Transverse colon (tissue), 4 donors: ENCODE measurements at regions not wholly inside any gene's neighbourhood (a gene's known extent, or its start where the extent isn't known, plus 50 kb on each side); places are given as distances from the start of the nearest gene placed in this dataset.

ENCODE experiments used
- DNase-seq: peaks from one replicate; pipeline ENCODE4 v3.0.0-alpha.2; 2019
- H3K27ac ChIP-seq, 4 donors: fragments of 200-600 bp; sonication (generic); 2 replicates each; pipeline ENCODE4 v1.5.1; 2016 to 2018; ENCODE audit warnings: inconsistent platforms in 4 of 4
- H3K27me3 ChIP-seq: fragments of 200-600 bp; sonication (generic); 2 replicates; pipeline ENCODE4 v1.5.1; 2017; ENCODE audit warnings: inconsistent platforms
- H3K36me3 ChIP-seq, 4 donors: fragments of 200-600 bp; sonication (generic); 2 replicates each; pipeline ENCODE4 v1.5.1; 2017 to 2019; ENCODE audit warnings: inconsistent platforms in 4 of 4
- H3K4me1 ChIP-seq, 4 donors: fragments of 200-600 bp; sonication (generic); 2 replicates each; pipeline ENCODE4 v1.5.1; 2017 to 2020; ENCODE audit warnings: inconsistent platforms in 4 of 4
- H3K4me3 ChIP-seq, 4 donors: fragments of 200-600 bp; sonication (generic); 1 replicate in 1 of 4; 2 replicates in 3 of 4; pipeline versions ENCODE4 v1.5.1 to v1.6.1; 2017 to 2019; ENCODE audit warnings: inconsistent platforms in 4 of 4
- H3K9me3 ChIP-seq, 2 donors: fragments of 200-600 bp; sonication (generic); 2 replicates each; pipeline ENCODE4 v1.5.1; 2017 to 2019; ENCODE audit warnings: inconsistent platforms in 2 of 2
- EP300 ChIP-seq: sonication (generic); formaldehyde crosslinking; IDR thresholded peaks from one replicate; pipeline ENCODE4 v1.6.1; 2017; ENCODE audit warnings: antibody characterized with exemption, low read depth
- POLR2A ChIP-seq: fragments of 450-650 bp; IDR thresholded peaks from one replicate; pipeline ENCODE4 v1.6.1; 2016; ENCODE audit warnings: antibody characterized with exemption, mild to moderate bottlenecking, moderate library complexity
- POLR2AphosphoS5 ChIP-seq, 3 donors: sonication (generic); formaldehyde crosslinking; IDR thresholded peaks; one replicate each; pipeline ENCODE4 v1.6.1; 2016; ENCODE audit warnings: antibody characterized with exemption in 3 of 3
- WGBS, 2 donors: methylation state at CpG; one replicate each; pipeline ENCODE4 v1.1.5; 2018; ENCODE audit warnings: low coverage in 1 of 2; 5-methylcytosine and 5-hydroxymethylcytosine counted together
- in situ Hi-C, 4 donors: fragments of 200-750 bp; cut with MboI; loops; one replicate each; pipeline versions ENCODE4 v1.15.0 to v1.15.1; 2017; ENCODE audit warnings: low sequenced_read_pairs in 3 of 4, low pct_ligation_motif_present in 1 of 4, low pct_unique_long_range_greater_than_20kb in 1 of 4
- intact Hi-C: fragments of 100-400 bp; cut with DNase I; formaldehyde crosslinking; loops from one replicate; pipeline ENCODE4 v1.15.1; 2023; ENCODE audit warnings: low total_unique reads
- TF ChIP-seq, protein P1 (sequence below), 5 experiments: fragments of 200-600 bp in 3 of 5; fragments of 450-650 bp in 2 of 5; sonication (generic) in 3 of 5; IDR thresholded peaks; 1 replicate in 2 of 5; 2 replicates in 3 of 5; pipeline ENCODE4 v1.5.1; 2016 to 2017; ENCODE audit warnings: antibody characterized with exemption in 5 of 5, inconsistent platforms in 3 of 5, mild to moderate bottlenecking in 2 of 5, moderate library complexity in 1 of 5

DNA sequence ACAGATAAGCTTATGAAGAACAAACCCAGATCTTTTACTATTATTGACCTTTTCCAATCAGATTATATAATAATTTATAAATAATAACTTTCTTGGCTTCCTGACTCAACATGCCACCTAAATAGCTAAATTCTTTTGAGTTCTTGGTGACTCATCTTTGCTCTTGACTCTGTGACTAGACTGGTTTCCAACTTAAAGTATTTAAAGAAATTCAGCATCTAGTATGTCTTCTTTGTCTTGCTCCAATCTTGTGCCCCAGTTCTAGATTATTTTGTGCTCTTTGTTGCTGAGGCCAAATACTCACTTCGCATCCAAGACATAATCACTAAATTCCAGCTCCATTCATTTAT, 483.2 kb upstream of the TBL1XR1 start:
- DNase-seq = no peak
- in situ Hi-C loops (no loop called here), intact Hi-C loops (no loop called here)
- no peak for TF ChIP-seq EP300
- TF ChIP-seq POLR2AphosphoS5 (IDR thresholded peaks at IDR 0.05) = no peak
- TF ChIP-seq POLR2A = no peak
- TF ChIP-seq, protein P1, sequence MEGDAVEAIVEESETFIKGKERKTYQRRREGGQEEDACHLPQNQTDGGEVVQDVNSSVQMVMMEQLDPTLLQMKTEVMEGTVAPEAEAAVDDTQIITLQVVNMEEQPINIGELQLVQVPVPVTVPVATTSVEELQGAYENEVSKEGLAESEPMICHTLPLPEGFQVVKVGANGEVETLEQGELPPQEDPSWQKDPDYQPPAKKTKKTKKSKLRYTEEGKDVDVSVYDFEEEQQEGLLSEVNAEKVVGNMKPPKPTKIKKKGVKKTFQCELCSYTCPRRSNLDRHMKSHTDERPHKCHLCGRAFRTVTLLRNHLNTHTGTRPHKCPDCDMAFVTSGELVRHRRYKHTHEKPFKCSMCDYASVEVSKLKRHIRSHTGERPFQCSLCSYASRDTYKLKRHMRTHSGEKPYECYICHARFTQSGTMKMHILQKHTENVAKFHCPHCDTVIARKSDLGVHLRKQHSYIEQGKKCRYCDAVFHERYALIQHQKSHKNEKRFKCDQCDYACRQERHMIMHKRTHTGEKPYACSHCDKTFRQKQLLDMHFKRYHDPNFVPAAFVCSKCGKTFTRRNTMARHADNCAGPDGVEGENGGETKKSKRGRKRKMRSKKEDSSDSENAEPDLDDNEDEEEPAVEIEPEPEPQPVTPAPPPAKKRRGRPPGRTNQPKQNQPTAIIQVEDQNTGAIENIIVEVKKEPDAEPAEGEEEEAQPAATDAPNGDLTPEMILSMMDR (IDR thresholded peaks at IDR 0.05) = no peak
- Histone ChIP-seq H3K9me3 (no peaks in the 10 kb centered on the region), H3K27me3 (no peaks in the 10 kb centered on the region), H3K4me1 (peaks cover 0 to 6% (median 5%) of the 10 kb centered on the region in 4 donors), H3K27ac (no peak overlapping the region), H3K36me3 (no peaks in the 10 kb centered on the region), H3K4me3 (no peak overlapping the region)
- 97 to 100% methylated on average over 1 of the region's 1 CpG for whole genome bisulfite sequencing, 2 donors

DNA sequence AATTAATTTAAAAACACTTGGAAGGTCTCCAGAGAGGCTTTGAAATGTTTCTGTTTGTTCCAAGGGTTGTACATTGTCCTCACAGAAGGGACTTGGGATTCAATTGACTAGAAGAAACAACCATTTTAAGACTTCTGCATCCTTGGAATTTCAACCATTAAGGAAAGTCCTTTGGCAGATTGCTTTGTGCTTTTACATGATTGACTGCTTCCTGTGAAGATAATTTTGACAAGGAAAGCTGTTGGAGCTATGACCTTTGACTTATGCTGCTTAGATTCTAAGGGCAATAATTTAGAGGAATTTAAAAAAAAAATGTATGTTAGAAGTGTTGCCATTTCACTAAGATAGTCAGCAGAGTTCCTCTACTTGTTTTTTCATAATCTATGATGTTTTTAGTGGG, 483.9 kb upstream of the TBL1XR1 start:
- Histone ChIP-seq H3K4me1 (peaks cover 0 to 6% (median 5%) of the 10 kb centered on the region in 4 donors), H3K27me3 (no peaks in the 10 kb centered on the region), H3K36me3 (no peaks in the 10 kb centered on the region), H3K4me3 (no peak overlapping the region), H3K27ac (no peak overlapping the region), H3K9me3 (no peaks in the 10 kb centered on the region)
- intact Hi-C loops (no loop called here), in situ Hi-C loops (no loop called here)
- DNase-seq = no peak
- TF ChIP-seq POLR2A (no peak), EP300 (no peak), POLR2AphosphoS5 (IDR thresholded peaks at IDR 0.05) (no peak)
- TF ChIP-seq, protein P1 (IDR thresholded peaks at IDR 0.05) = no peak

DNA sequence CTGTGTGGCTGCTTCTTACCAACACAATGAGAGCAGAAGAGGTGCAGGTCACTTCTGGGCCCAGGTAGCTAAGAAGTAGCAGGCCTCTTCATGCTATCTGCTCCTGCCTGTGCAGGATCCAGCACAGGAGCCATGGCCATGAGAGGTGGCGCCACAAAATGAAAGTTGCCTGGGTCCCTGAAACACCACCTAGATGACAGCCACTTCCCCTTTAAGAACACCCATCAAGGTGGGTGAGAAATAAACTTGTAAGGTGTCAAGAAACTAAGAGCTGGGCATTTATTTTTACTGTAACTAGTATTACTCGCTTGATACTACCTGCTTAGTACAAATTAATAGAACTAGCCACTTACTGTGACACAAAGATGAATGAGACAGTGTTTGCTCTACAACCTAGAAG, 484.6 kb upstream of the TBL1XR1 start:
- Histone ChIP-seq H3K9me3 (no peaks in the 10 kb centered on the region), H3K36me3 (no peaks in the 10 kb centered on the region), H3K4me3 (no peak overlapping the region), H3K27me3 (no peaks in the 10 kb centered on the region), H3K4me1 (peaks cover 0 to 5% (median 0%) of the 10 kb centered on the region in 4 donors), H3K27ac (no peak overlapping the region)
- intact Hi-C loops (no loop called here), in situ Hi-C loops (no loop called here)
- DNase-seq = no peak
- TF ChIP-seq POLR2A (no peak), POLR2AphosphoS5 (IDR thresholded peaks at IDR 0.05) (no peak), EP300 (no peak)
- TF ChIP-seq, protein P1 (IDR thresholded peaks at IDR 0.05) = no peak
- 70 to 100% methylated on average over 1 to 2 of the region's 2 CpGs for WGBS, 2 donors

DNA sequence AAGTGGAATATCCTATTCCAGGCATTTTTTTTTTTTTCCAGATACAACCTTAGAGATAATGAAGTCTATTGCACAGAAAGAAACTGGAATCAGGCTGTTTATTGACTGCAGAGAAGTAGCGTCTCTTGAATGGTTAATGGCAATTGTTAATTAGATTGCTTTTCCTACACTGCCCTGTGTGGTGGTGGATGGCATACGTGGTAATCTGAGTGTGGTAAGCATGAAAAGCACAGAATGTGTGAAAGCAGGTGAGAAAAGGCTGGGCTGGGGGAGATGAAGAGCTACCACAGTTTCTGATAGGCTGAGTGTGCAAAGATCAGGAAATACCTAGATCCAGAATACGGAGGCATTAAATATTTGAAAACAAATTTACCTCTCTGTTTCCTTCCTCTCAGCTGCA, 486.3 kb upstream of the TBL1XR1 start:
- H3K9me3 ChIP-seq = no peaks in the 10 kb centered on the region
- 83 to 100% methylated on average over 2 to 3 of the region's 3 CpGs for WGBS, 2 donors
- no peak overlapping the region for H3K4me3 ChIP-seq
- TF ChIP-seq, protein P1 (IDR thresholded peaks at IDR 0.05) = no peak
- TF ChIP-seq POLR2AphosphoS5 (IDR thresholded peaks at IDR 0.05) = no peak
- TF ChIP-seq POLR2A = no peak
- TF ChIP-seq EP300 = no peak
- no peaks in the 10 kb centered on the region for H3K27me3 ChIP-seq
- no peaks in the 10 kb centered on the region for H3K36me3 ChIP-seq
- no peak for DNase-seq
- intact Hi-C loops (no loop called here), in situ Hi-C loops (no loop called here)
- no peaks in the 10 kb centered on the region for H3K4me1 ChIP-seq
- no peak overlapping the region for H3K27ac ChIP-seq
